ENCODE measurements at regions not wholly inside any gene's neighbourhood (a gene's known extent, or its start where the extent isn't known, plus 50 kb on each side); places are given as distances from the start of the nearest gene placed in this dataset.
"Not testable (repeated sequence)": the region's sequence is repeated elsewhere in the genome, so short reads cannot be mapped to it uniquely, and the experiment has no call there.

GRCh38 chr5:174903172-174903732 lies 178.9 kb downstream of the MSX2 start:
- Mint-ChIP-seq H3K4me3 (no peak overlapping the region), H3K36me3 (ENCODE audit: low read depth) (no peaks in the 10 kb centered on the region)

GRCh38 chr5:174901336-174901735 lies 177.0 kb downstream of the MSX2 start:
- no peak overlapping the region for H3K27ac Mint-ChIP-seq
- no peaks in the 10 kb centered on the region for H3K4me1 Mint-ChIP-seq (ENCODE audit: low read depth)
- H3K9me3 Mint-ChIP-seq, result no peaks in the 10 kb centered on the region
- H3K36me3 Mint-ChIP-seq (ENCODE audit: low read depth), result no peaks in the 10 kb centered on the region
- peaks cover 20% of the 10 kb centered on the region for H3K27me3 Mint-ChIP-seq
- no peak overlapping the region for H3K4me3 Mint-ChIP-seq

More at GRCh38 chr5:174903172-174903732, 178.9 kb downstream of the MSX2 start:
- Mint-ChIP-seq H3K27ac (no peak overlapping the region), H3K9me3 (no peaks in the 10 kb centered on the region), H3K4me1 (ENCODE audit: low read depth) (no peaks in the 10 kb centered on the region), H3K27me3 (peaks cover 22% of the 10 kb centered on the region)

GRCh38 chr5:174900240-174900865 lies 176.0 kb downstream of the MSX2 start:
- no peaks in the 10 kb centered on the region for H3K9me3 Mint-ChIP-seq
- H3K4me1 Mint-ChIP-seq (ENCODE audit: low read depth), result no peaks in the 10 kb centered on the region
- peaks cover 10% of the 10 kb centered on the region for H3K27me3 Mint-ChIP-seq
- H3K27ac Mint-ChIP-seq, result no peak overlapping the region
- no peak overlapping the region for H3K4me3 Mint-ChIP-seq
- H3K36me3 Mint-ChIP-seq (ENCODE audit: low read depth), result no peaks in the 10 kb centered on the region

- H3K27me3 Mint-ChIP-seq, result peaks cover 9% of the 10 kb centered on the region
- H3K4me1 Mint-ChIP-seq (ENCODE audit: low read depth), result no peaks in the 10 kb centered on the region
- no peak overlapping the region for H3K27ac Mint-ChIP-seq
- peaks cover 4% of the 10 kb centered on the region for H3K9me3 Mint-ChIP-seq
- no peak overlapping the region for H3K4me3 Mint-ChIP-seq
- no peaks in the 10 kb centered on the region for H3K36me3 Mint-ChIP-seq (ENCODE audit: low read depth)
Measured at GRCh38 chr5:174897281-174897950, 173.0 kb downstream of the MSX2 start.

- H3K27me3 Mint-ChIP-seq, result peaks cover 19% of the 10 kb centered on the region
Measured at GRCh38 chr5:174895360-174895759, 171.0 kb downstream of the MSX2 start.

GRCh38 chr5:174892742-174893141 lies 168.4 kb downstream of the MSX2 start:
- no peaks in the 10 kb centered on the region for H3K36me3 Mint-ChIP-seq (ENCODE audit: low read depth)
- no peak overlapping the region for H3K27ac Mint-ChIP-seq
- no peaks in the 10 kb centered on the region for H3K4me1 Mint-ChIP-seq (ENCODE audit: low read depth)
- H3K27me3 Mint-ChIP-seq, result peaks cover 23% of the 10 kb centered on the region
- H3K9me3 Mint-ChIP-seq, result peaks cover 10% of the 10 kb centered on the region
- H3K4me3 Mint-ChIP-seq, result no peak overlapping the region

More at GRCh38 chr5:174895360-174895759, 171.0 kb downstream of the MSX2 start:
- no peak overlapping the region for H3K27ac Mint-ChIP-seq
- H3K4me1 Mint-ChIP-seq (ENCODE audit: low read depth), result no peaks in the 10 kb centered on the region
- H3K36me3 Mint-ChIP-seq (ENCODE audit: low read depth), result no peaks in the 10 kb centered on the region
- no peak overlapping the region for H3K4me3 Mint-ChIP-seq
- H3K9me3 Mint-ChIP-seq, result peaks cover 10% of the 10 kb centered on the region

- H3K9me3 Mint-ChIP-seq; H3K4me1 Mint-ChIP-seq (ENCODE audit: low read depth); H3K27ac Mint-ChIP-seq; H3K36me3 Mint-ChIP-seq (ENCODE audit: low read depth); H3K27me3 Mint-ChIP-seq; H3K4me3 Mint-ChIP-seq: not testable (repeated sequence)
Measured at GRCh38 chr5:174880412-174881200, 156.2 kb downstream of the MSX2 start.

- Mint-ChIP-seq H3K27ac (no peak overlapping the region), H3K4me1 (ENCODE audit: low read depth) (no peaks in the 10 kb centered on the region), H3K36me3 (ENCODE audit: low read depth) (no peaks in the 10 kb centered on the region), H3K27me3 (peaks cover 7% of the 10 kb centered on the region), H3K4me3 (no peak overlapping the region), H3K9me3 (peaks cover 7% of the 10 kb centered on the region)
Measured at GRCh38 chr5:174877987-174878386, 153.6 kb downstream of the MSX2 start.

GRCh38 chr5:174872271-174872670 lies 147.9 kb downstream of the MSX2 start:
- Mint-ChIP-seq H3K27ac (no peak overlapping the region), H3K27me3 (peaks cover 12% of the 10 kb centered on the region)

GRCh38 chr5:174852143-174852542 lies 127.8 kb downstream of the MSX2 start:
- Mint-ChIP-seq H3K27ac (no peak overlapping the region), H3K36me3 (ENCODE audit: low read depth) (no peaks in the 10 kb centered on the region), H3K9me3 (peaks cover 4% of the 10 kb centered on the region), H3K4me3 (no peak overlapping the region), H3K4me1 (ENCODE audit: low read depth) (no peaks in the 10 kb centered on the region), H3K27me3 (peaks cover 5% of the 10 kb centered on the region)

More at GRCh38 chr5:174872271-174872670, 147.9 kb downstream of the MSX2 start:
- Mint-ChIP-seq H3K36me3 (ENCODE audit: low read depth) (no peaks in the 10 kb centered on the region), H3K4me3 (no peak overlapping the region), H3K9me3 (no peaks in the 10 kb centered on the region), H3K4me1 (ENCODE audit: low read depth) (no peaks in the 10 kb centered on the region)

- H3K4me3 Mint-ChIP-seq, result no peak overlapping the region
- H3K4me1 Mint-ChIP-seq (ENCODE audit: low read depth), result no peaks in the 10 kb centered on the region
- H3K27me3 Mint-ChIP-seq, result peaks cover 5% of the 10 kb centered on the region
- no peak overlapping the region for H3K27ac Mint-ChIP-seq
- no peaks in the 10 kb centered on the region for H3K36me3 Mint-ChIP-seq (ENCODE audit: low read depth)
- peaks cover 4% of the 10 kb centered on the region for H3K9me3 Mint-ChIP-seq
Measured at GRCh38 chr5:174850565-174851169, 126.3 kb downstream of the MSX2 start.

GRCh38 chr5:174849426-174849825 lies 125.0 kb downstream of the MSX2 start:
- Mint-ChIP-seq H3K36me3 (ENCODE audit: low read depth) (no peaks in the 10 kb centered on the region), H3K27me3 (peaks cover 5% of the 10 kb centered on the region), H3K4me1 (ENCODE audit: low read depth) (no peaks in the 10 kb centered on the region), H3K4me3 (no peak overlapping the region), H3K9me3 (peaks cover 4% of the 10 kb centered on the region), H3K27ac (no peak overlapping the region)

- H3K36me3 Mint-ChIP-seq (ENCODE audit: low read depth), result no peaks in the 10 kb centered on the region
- H3K9me3 Mint-ChIP-seq, result peaks cover 4% of the 10 kb centered on the region
- H3K27ac Mint-ChIP-seq, result no peak overlapping the region
- H3K27me3 Mint-ChIP-seq, result no peaks in the 10 kb centered on the region
- H3K4me3 Mint-ChIP-seq, result no peak overlapping the region
- no peaks in the 10 kb centered on the region for H3K4me1 Mint-ChIP-seq (ENCODE audit: low read depth)
Measured at GRCh38 chr5:174844971-174845370, 120.6 kb downstream of the MSX2 start.

GRCh38 chr5:174843263-174844250 lies 119.2 kb downstream of the MSX2 start:
- H3K36me3 Mint-ChIP-seq (ENCODE audit: low read depth), result no peaks in the 10 kb centered on the region
- H3K9me3 Mint-ChIP-seq, result peaks cover 3% of the 10 kb centered on the region
- no peak overlapping the region for H3K4me3 Mint-ChIP-seq
- no peak overlapping the region for H3K27ac Mint-ChIP-seq
- no peaks in the 10 kb centered on the region for H3K27me3 Mint-ChIP-seq
- no peaks in the 10 kb centered on the region for H3K4me1 Mint-ChIP-seq (ENCODE audit: low read depth)

Data from stimulated activated naive CD8-positive, alpha-beta T cell treated with anti-CD3 and anti-CD28 coated beads, Interleukin-15, Interleukin-2, amounts not matched to agents 100 ng/mL and 50 ng/mL, for 24 hours (primary cell).